ENCODE measurements at regions not wholly inside any gene's neighbourhood (a gene's known extent, or its start where the extent isn't known, plus 50 kb on each side); places are given as distances from the start of the nearest gene placed in this dataset.

- no peak for TF ChIP-seq CTCF (IDR thresholded peaks at IDR 0.05; ENCODE audit: low read depth, low read length, missing input control)
- no peak for TF ChIP-seq SP1 (IDR thresholded peaks at IDR 0.05)
- no peak for TF ChIP-seq FOXA2 (IDR thresholded peaks at IDR 0.05)
- TF ChIP-seq REST (IDR thresholded peaks at IDR 0.05), result no peak
- TF ChIP-seq, protein P1, sequence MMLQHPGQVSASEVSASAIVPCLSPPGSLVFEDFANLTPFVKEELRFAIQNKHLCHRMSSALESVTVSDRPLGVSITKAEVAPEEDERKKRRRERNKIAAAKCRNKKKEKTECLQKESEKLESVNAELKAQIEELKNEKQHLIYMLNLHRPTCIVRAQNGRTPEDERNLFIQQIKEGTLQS (IDR thresholded peaks at IDR 0.05), result no peak
- TF ChIP-seq YY1 (IDR thresholded peaks at IDR 0.05), result no peak
- no peak for TF ChIP-seq MAX (IDR thresholded peaks at IDR 0.05)
- TF ChIP-seq EGR1 (IDR thresholded peaks at IDR 0.05; ENCODE audit: low read depth in 2 of 2), result no peak
- TF ChIP-seq RAD21 (IDR thresholded peaks at IDR 0.05), result no peak
- TF ChIP-seq RXRA (IDR thresholded peaks at IDR 0.05), result no peak
- TF ChIP-seq HNF4G (IDR thresholded peaks at IDR 0.05), result no peak
- TF ChIP-seq HNF4A (conservative IDR thresholded peaks at IDR 0.05), result no peak
- no peak for TF ChIP-seq GABPA (IDR thresholded peaks at IDR 0.05 in 1 of 2, conservative IDR thresholded peaks at IDR 0.05 in 1 of 2)
Observed at GRCh38 chr5:125398466-125398865, 652.0 kb upstream of the ZNF608 start.

Measured in liver (tissue), 3 donors.